H1 (cell line): ENCODE measurements at regions not wholly inside any gene's neighbourhood (a gene's known extent, or its start where the extent isn't known, plus 50 kb on each side); places are given as distances from the start of the nearest gene placed in this dataset.

ENCODE experiments used
- CTCF ChIA-PET: fragments of 300-600 bp; sonication (Branson Sonifier 250); formaldehyde crosslinking; loops from one replicate; lab custom pipeline; 2021; ENCODE audit not compliant: partially characterized antibody; lab: Charles Lee
- POLR2A ChIA-PET: fragments of 300-600 bp; sonication (Branson Sonifier 250); formaldehyde crosslinking; loops from one replicate; lab custom pipeline; 2021; ENCODE audit warnings: inconsistent platforms; ENCODE audit not compliant: partially characterized antibody; lab: Charles Lee
- DNase-seq, 2 experiments: peaks; one replicate each; pipeline versions ENCODE4 v3.0.0 to v3.0.0-alpha.2; 2010 to 2022; ENCODE audit warnings: low spot score in 2 of 2, low read depth in 1 of 2, mixed read lengths in 1 of 2
- FAIRE-seq: peaks from 2 replicates; lab custom pipeline; 2011; peaks lifted over from hg19 to GRCh38; lab: Jason Lieb, UNC
- H2AFZ ChIP-seq: 2 replicates; pipeline ENCODE4 v1.8.1; 2012; ENCODE audit warnings: low read length, inconsistent platforms
- H2AK5ac ChIP-seq: 2 replicates; pipeline ENCODE4 v1.6.1; 2013; ENCODE audit warnings: low read depth, low read length
- H2BK120ac ChIP-seq: replicated peaks from 2 replicates; pipeline ENCODE3; 2013; ENCODE audit warnings: low read depth, low read length, inconsistent platforms
- H2BK12ac ChIP-seq: 2 replicates; pipeline ENCODE4 v1.6.1; 2013; ENCODE audit warnings: low read depth, low read length
- H2BK15ac ChIP-seq: 2 replicates; pipeline ENCODE4 v1.6.1; 2013; ENCODE audit warnings: low read length
- H2BK20ac ChIP-seq: 2 replicates; pipeline ENCODE4 v1.6.1; 2013; ENCODE audit warnings: low read length
- H2BK5ac ChIP-seq: 2 replicates; pipeline ENCODE4 v1.6.1; 2013; ENCODE audit warnings: low read depth, low read length
- H3K14ac ChIP-seq: 2 replicates; pipeline ENCODE4 v1.6.1; 2013; ENCODE audit warnings: inconsistent platforms; ENCODE audit not compliant: insufficient read length
- H3K18ac ChIP-seq: 2 replicates; pipeline ENCODE4 v1.6.1; 2013; ENCODE audit warnings: low read length; ENCODE audit errors: extremely low read depth
- H3K23ac ChIP-seq: 2 replicates; pipeline ENCODE4 v1.6.1; 2013; ENCODE audit warnings: inconsistent platforms; ENCODE audit not compliant: insufficient read length
- H3K23me2 ChIP-seq: 2 replicates; pipeline ENCODE4 v1.6.1; 2013; ENCODE audit warnings: low read depth, low read length
- H3K27ac ChIP-seq: 2 replicates; pipeline ENCODE4 v1.6.1; 2011; ENCODE audit warnings: low read depth, low read length, inconsistent platforms
- H3K27me3 ChIP-seq, 4 experiments: replicated peaks in 1 of 4; 1 replicate in 1 of 4; 2 replicates in 3 of 4; pipeline versions ENCODE4 v1.6.1 to v1.8.1; 2011 to 2013; ENCODE audit warnings: low read length in 3 of 4, mild to moderate bottlenecking in 3 of 4, inconsistent platforms in 2 of 4, mixed read lengths in 2 of 4, moderate library complexity in 1 of 4; ENCODE audit not compliant: control insufficient read depth in 3 of 4, insufficient read depth in 3 of 4; ENCODE audit errors: extremely low read depth in 1 of 4
- H3K36me3 ChIP-seq, 4 experiments: 2 replicates each; pipeline versions ENCODE4 v1.6.1 to v1.8.1; 2011 to 2013; ENCODE audit warnings: mild to moderate bottlenecking in 4 of 4, low read length in 3 of 4, moderate library complexity in 2 of 4, control low read depth in 1 of 4, inconsistent platforms in 1 of 4; ENCODE audit not compliant: insufficient read depth in 4 of 4, control insufficient read depth in 2 of 4
- H3K4ac ChIP-seq: replicated peaks from 2 replicates; pipeline ENCODE3; 2013; ENCODE audit warnings: low read length, low read depth, mixed read lengths, inconsistent platforms; ENCODE audit not compliant: insufficient read length
- H3K4me1 ChIP-seq, 4 experiments: replicated peaks in 1 of 4; 1 replicate in 1 of 4; 2 replicates in 3 of 4; pipeline versions ENCODE4 v1.6.1 to v1.8.1; 2011 to 2013; ENCODE audit warnings: low read length in 3 of 4, inconsistent platforms in 2 of 4, mixed read lengths in 1 of 4; ENCODE audit not compliant: insufficient read depth in 4 of 4, control insufficient read depth in 3 of 4
- H3K4me2 ChIP-seq, 2 experiments: 2 replicates each; pipeline versions ENCODE4 v1.6.1 to v1.8.1; 2011 to 2013; ENCODE audit warnings: low read depth in 2 of 2, low read length in 2 of 2, control low read depth in 1 of 2, inconsistent platforms in 1 of 2, mild to moderate bottlenecking in 1 of 2; ENCODE audit not compliant: insufficient read depth in 1 of 2
- H3K4me3 ChIP-seq, 4 experiments: fragments of 200-600, 300-600 bp in 1 of 4; sonication (generic), shearing (Covaris generic), sonication (Bioruptor Twin) in 1 of 4; 2 replicates each; pipeline versions ENCODE4 v1.5.1 to v1.8.1; 2011 to 2016; ENCODE audit warnings: low read length in 4 of 4, low read depth in 3 of 4, control low read depth in 2 of 4, inconsistent platforms in 2 of 4, mild to moderate bottlenecking in 2 of 4, mixed read lengths in 1 of 4, moderate library complexity in 1 of 4; ENCODE audit not compliant: insufficient read depth in 2 of 4; ENCODE audit errors: extremely low read depth in 1 of 4
- H3K56ac ChIP-seq: replicated peaks from 2 replicates; pipeline ENCODE3; 2013; ENCODE audit warnings: low read depth, mild to moderate bottlenecking, mixed read lengths, low read length, inconsistent platforms; ENCODE audit not compliant: insufficient read length
- H3K79me1 ChIP-seq: 2 replicates; pipeline ENCODE4 v1.6.1; 2013; ENCODE audit warnings: low read depth, low read length, control low read depth
- H3K79me2 ChIP-seq, 2 experiments: 2 replicates each; pipeline versions ENCODE4 v1.6.1 to v1.8.1; 2012 to 2013; ENCODE audit warnings: low read length in 2 of 2, mild to moderate bottlenecking in 2 of 2, inconsistent platforms in 1 of 2; ENCODE audit not compliant: insufficient read depth in 2 of 2, control insufficient read depth in 1 of 2
- H3K9ac ChIP-seq, 4 experiments: replicated peaks in 1 of 4; 1 replicate in 1 of 4; 2 replicates in 3 of 4; pipeline versions ENCODE4 v1.6.1 to v1.8.1; 2011 to 2013; ENCODE audit warnings: low read depth in 3 of 4, low read length in 3 of 4, control low read depth in 2 of 4, mild to moderate bottlenecking in 2 of 4, moderate library complexity in 2 of 4, inconsistent platforms in 1 of 4; ENCODE audit errors: extremely low read depth in 1 of 4
- H3K9me3 ChIP-seq, 2 experiments: 2 replicates each; pipeline versions ENCODE4 v1.6.1 to v1.8.1; 2012 to 2013; ENCODE audit warnings: mild to moderate bottlenecking in 2 of 2, moderate library complexity in 2 of 2, control low read depth in 1 of 2, inconsistent platforms in 1 of 2, low read depth in 1 of 2, low read length in 1 of 2, mixed read lengths in 1 of 2; ENCODE audit not compliant: insufficient read depth in 2 of 2
- H4K20me1 ChIP-seq, 2 experiments: replicated peaks in 1 of 2; 2 replicates each; pipeline versions ENCODE3 to v1.8.1; 2011 to 2013; ENCODE audit warnings: inconsistent platforms in 2 of 2, low read length in 2 of 2, mild to moderate bottlenecking in 1 of 2; ENCODE audit not compliant: insufficient read depth in 2 of 2, control insufficient read depth in 1 of 2
- H4K5ac ChIP-seq: 2 replicates; pipeline ENCODE4 v1.6.1; 2013; ENCODE audit warnings: low read length, low read depth, mixed read lengths, inconsistent platforms; ENCODE audit not compliant: insufficient read length
- H4K8ac ChIP-seq: 2 replicates; pipeline ENCODE4 v1.8.0; 2013; ENCODE audit warnings: mild to moderate bottlenecking, moderate library complexity, low read length, inconsistent platforms; ENCODE audit not compliant: insufficient read depth; ENCODE audit errors: extremely low read depth
- H4K91ac ChIP-seq: replicated peaks from 2 replicates; pipeline ENCODE3; 2013; ENCODE audit warnings: low read length, mixed read lengths, inconsistent platforms; ENCODE audit not compliant: insufficient read length
- ASH2L ChIP-seq: fragments of 200-600, 300-600 bp; sonication (generic); IDR thresholded peaks from one replicate; pipeline ENCODE4 v1.7.1; 2017; ENCODE audit warnings: low read length
- BACH1 ChIP-seq: IDR thresholded peaks from 2 replicates; pipeline ENCODE4 v1.6.1; 2012; ENCODE audit warnings: low read length, improper control_type of control experiment
- CBX5 ChIP-seq: fragments of 300-800, 300-1000 bp; sonication (generic); IDR thresholded peaks from 2 replicates; pipeline ENCODE4 v1.7.1; 2016; ENCODE audit warnings: antibody characterized with exemption, low read length, low read depth
- CEBPB ChIP-seq: IDR thresholded peaks from 2 replicates; pipeline ENCODE4 v1.6.1; 2012; ENCODE audit warnings: low read depth, low read length
- MAFK ChIP-seq: IDR thresholded peaks from 2 replicates; pipeline ENCODE4 v1.6.1; 2012; ENCODE audit warnings: low read depth, mild to moderate bottlenecking, improper control_type of control experiment, low read length
- NANOG ChIP-seq: IDR thresholded peaks from 2 replicates; pipeline ENCODE4 v1.6.1; 2011; ENCODE audit warnings: low read length, low read depth, mild to moderate bottlenecking, inconsistent platforms; ENCODE audit not compliant: insufficient read depth, poor library complexity, severe bottlenecking
- RNF2 ChIP-seq: fragments of 200-900, 300-1000 bp; sonication (generic); IDR thresholded peaks from 2 replicates; pipeline ENCODE4 v1.7.1; 2016; ENCODE audit warnings: borderline replicate concordance, low read depth, mild to moderate bottlenecking, antibody characterized with exemption, low read length; ENCODE audit not compliant: poor library complexity, severe bottlenecking; ENCODE audit errors: missing control alignments
- SAP30 ChIP-seq: fragments of 300-600 bp; sonication (generic); IDR thresholded peaks from 2 replicates; pipeline ENCODE4 v1.7.1; 2012; ENCODE audit warnings: low read length, moderate library complexity, mild to moderate bottlenecking, inconsistent platforms; ENCODE audit not compliant: insufficient read depth, insufficient replicate concordance
- SIX5 ChIP-seq: IDR thresholded peaks from 2 replicates; pipeline ENCODE4 v1.6.1; 2011; ENCODE audit warnings: mild to moderate bottlenecking, low read depth, low read length
- SP2 ChIP-seq: IDR thresholded peaks from 2 replicates; pipeline ENCODE4 v1.6.1; 2012; ENCODE audit warnings: mild to moderate bottlenecking, low read length, inconsistent platforms
- SRF ChIP-seq: IDR thresholded peaks from 2 replicates; pipeline ENCODE4 v1.6.1; 2011; ENCODE audit warnings: mild to moderate bottlenecking, low read depth, low read length, moderate library complexity
- SUZ12 ChIP-seq: fragments of 200-600 bp; sonication (generic); IDR thresholded peaks from 2 replicates; pipeline ENCODE4 v1.6.1; 2012; ENCODE audit warnings: mild to moderate bottlenecking, inconsistent platforms, low read length, moderate library complexity, mixed read lengths
- TBP ChIP-seq: IDR thresholded peaks from 2 replicates; pipeline ENCODE4 v1.6.1; 2011; ENCODE audit warnings: low read depth, low read length, improper control_type of control experiment
- TEAD4 ChIP-seq: IDR thresholded peaks from 2 replicates; pipeline ENCODE4 v1.6.1; 2012; ENCODE audit warnings: low read depth, low read length, inconsistent platforms, mixed read lengths
- WGBS, 2 experiments: shearing (Covaris generic) in 1 of 2; methylation state at CpG; one replicate each; pipeline versions ENCODE4 v1.1.6 to v1.1.7; 2013 to 2015; ENCODE audit warnings: low lambda C conversion rate in 2 of 2, mixed read lengths in 2 of 2, inconsistent platforms in 1 of 2, low coverage in 1 of 2, missing lambda C conversion rate in 1 of 2; ENCODE audit not compliant: insufficient replicate concordance in 2 of 2, insufficient coverage in 1 of 2, insufficient read length in 1 of 2; ENCODE audit errors: extremely low coverage in 1 of 2, missing lambda C conversion rate in 1 of 2; 5-methylcytosine and 5-hydroxymethylcytosine counted together

- no peak overlapping the region for H2AK5ac ChIP-seq
- H2BK5ac ChIP-seq, result no peak overlapping the region
- WGBS, 2 experiments, result 93% methylated on average over 4 of the region's 4 CpGs; no CpG with 5 or more reads in 1 of the 2 experiments
- H3K4me2 ChIP-seq, result no peak overlapping the region
- no peaks in the 10 kb centered on the region for H4K20me1 ChIP-seq
- H3K18ac ChIP-seq, result no peak overlapping the region
- H4K8ac ChIP-seq, result no peak overlapping the region
- no peak overlapping the region for H2AFZ ChIP-seq
- H4K91ac ChIP-seq, result no peak overlapping the region
- H3K23ac ChIP-seq, result no peak overlapping the region
- no peak overlapping the region for H3K4ac ChIP-seq
- no peak overlapping the region for H3K56ac ChIP-seq
- H3K14ac ChIP-seq, result no peak overlapping the region
- no peak overlapping the region for H4K5ac ChIP-seq
- H3K9ac ChIP-seq, result no peak overlapping the region
- no peaks in the 10 kb centered on the region for H3K79me1 ChIP-seq
- H3K23me2 ChIP-seq, result no peaks in the 10 kb centered on the region
- TF ChIP-seq NANOG (no peak), SAP30 (no peak), MAFK (no peak), SP2 (no peak), TEAD4 (no peak), SIX5 (no peak), CBX5 (no peak), TBP (no peak), RNF2 (no peak), CEBPB (no peak), ASH2L (no peak), BACH1 (no peak), SUZ12 (no peak), SRF (no peak)
- no peaks in the 10 kb centered on the region for H3K9me3 ChIP-seq
- DNase-seq (no peak), FAIRE-seq (no peak)
- H3K27me3 ChIP-seq, result no peaks in the 10 kb centered on the region
- H3K79me2 ChIP-seq, result no peaks in the 10 kb centered on the region
- no peak overlapping the region for H3K27ac ChIP-seq
- no peak overlapping the region for H2BK15ac ChIP-seq
- H3K4me3 ChIP-seq, result no peak overlapping the region
- no peak overlapping the region for H2BK120ac ChIP-seq
- no peak overlapping the region for H2BK12ac ChIP-seq
- CTCF ChIA-PET, result no interaction called here
- H3K4me1 ChIP-seq, result no peaks in the 10 kb centered on the region
- H2BK20ac ChIP-seq, result no peak overlapping the region
- POLR2A ChIA-PET, result no interaction called here
- no peaks in the 10 kb centered on the region for H3K36me3 ChIP-seq
These were observed 221.7 kb upstream of the SPRY2 start for GRCh38 chr13:80562433-80563156.
